ENCODE measurements at regions not wholly inside any gene's neighbourhood (a gene's known extent, or its start where the extent isn't known, plus 50 kb on each side); places are given as distances from the start of the nearest gene placed in this dataset.

DNA sequence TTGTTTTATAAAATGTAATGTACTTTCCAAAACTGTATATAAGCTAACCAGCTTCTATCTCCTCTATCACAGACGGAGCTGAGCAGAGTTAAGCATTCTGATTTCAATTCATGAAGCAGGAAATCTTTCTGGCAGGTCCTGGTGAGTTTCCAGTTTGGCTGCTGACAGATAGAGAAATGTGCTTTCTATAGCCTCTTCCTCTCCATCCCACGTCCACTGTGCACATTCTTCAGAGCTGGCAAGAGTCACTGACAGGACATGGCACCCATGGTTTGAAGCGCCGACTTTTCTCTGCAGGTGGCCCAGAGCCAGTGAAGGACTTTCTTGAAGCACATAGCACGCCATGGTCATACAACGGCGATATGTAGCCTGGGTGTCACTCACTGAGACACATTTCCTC, 52.3 kb upstream of the POU2F1 start:
- no peak overlapping the region for H3K4me3 Mint-ChIP-seq
- H3K27me3 Mint-ChIP-seq (ENCODE audit: low read depth, poor library complexity): peaks cover 11% of the 10 kb centered on the region
- DNase-seq: no peak
- no peak overlapping the region for H3K27ac Mint-ChIP-seq
- no peaks in the 10 kb centered on the region for H3K36me3 Mint-ChIP-seq (ENCODE audit: low read depth)
- H3K9me3 Mint-ChIP-seq: peaks cover 15% of the 10 kb centered on the region
- no peak for TF ChIP-seq CTCF (IDR thresholded peaks at IDR 0.05)
- H3K4me1 Mint-ChIP-seq: peaks cover 70% of the 10 kb centered on the region

DNA sequence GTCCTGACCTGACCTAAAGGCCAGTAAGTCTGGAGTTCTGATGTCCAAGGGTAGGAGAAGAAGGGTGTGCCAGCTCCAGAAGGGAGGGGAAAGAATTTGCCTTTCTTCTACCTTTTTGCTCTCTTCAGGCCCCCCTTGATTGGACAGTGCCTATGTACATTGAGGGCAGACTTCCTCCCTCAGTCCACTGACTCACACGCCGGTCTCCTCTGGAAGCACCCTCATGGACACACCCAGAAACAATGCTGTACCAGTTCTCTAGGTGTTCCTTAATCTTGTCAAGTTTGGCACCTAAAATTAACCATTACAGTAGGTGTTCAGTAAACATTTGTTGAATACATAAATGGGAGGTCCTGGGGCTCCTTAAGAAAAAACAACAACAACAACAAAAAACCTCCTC, 51.0 kb upstream of the POU2F1 start:
- H3K4me1 Mint-ChIP-seq: peaks cover 69% of the 10 kb centered on the region
- peaks cover 10% of the 10 kb centered on the region for H3K27me3 Mint-ChIP-seq (ENCODE audit: low read depth, poor library complexity)
- no peak for TF ChIP-seq CTCF (IDR thresholded peaks at IDR 0.05)
- peaks cover 15% of the 10 kb centered on the region for H3K9me3 Mint-ChIP-seq
- DNase-seq: no peak
- no peak overlapping the region for H3K27ac Mint-ChIP-seq
- no peaks in the 10 kb centered on the region for H3K36me3 Mint-ChIP-seq (ENCODE audit: low read depth)
- no peak overlapping the region for H3K4me3 Mint-ChIP-seq
